GM12878 (cell line): ENCODE measurements at regions not wholly inside any gene's neighbourhood (a gene's known extent, or its start where the extent isn't known, plus 50 kb on each side); places are given as distances from the start of the nearest gene placed in this dataset.

Experiments
- ATAC-seq: fragments of 200-7000 bp; cut with Tn5 transposase; 3 replicates; pipeline ENCODE4 v1.9.1; 2020; ENCODE audit warnings: mild to moderate bottlenecking, moderate library complexity
- BruUV-seq: library from RNA; stranded (reverse); fragments of 400-500 nt; replicated peaks from 2 replicates; lab custom pipeline; 2021; lab: Mats Ljungman, UMichigan
- CTCF ChIA-PET: fragments of 300-600 bp; sonication (Branson Sonifier 250); formaldehyde crosslinking; extraction: SDS; loops from one replicate; lab custom pipeline; 2021; ENCODE audit warnings: inconsistent platforms; lab: Yijun Ruan, JAX
- POLR2A ChIA-PET: fragments of 350-600 bp; formaldehyde crosslinking; extraction: SDS; loops from one replicate; lab custom pipeline; 2021; ENCODE audit warnings: inconsistent platforms; lab: Charles Lee
- RAD21 ChIA-PET: fragments of 300-600 bp; sonication (Branson Sonifier 250); formaldehyde crosslinking; loops from one replicate; lab custom pipeline; 2023; ENCODE audit warnings: antibody characterized with exemption; ENCODE audit not compliant: unreplicated experiment; lab: Charles Lee
- SMC1A ChIA-PET: fragments of 300-600 bp; sonication (Branson Sonifier 250); formaldehyde crosslinking; loops from one replicate; lab custom pipeline; 2023; ENCODE audit not compliant: unreplicated experiment, uncharacterized antibody; lab: Charles Lee
- DNase-seq: peaks from one replicate; pipeline ENCODE4 v3.0.0-alpha.2; 2011; ENCODE audit warnings: low read depth, low spot score
- FAIRE-seq: peaks from 3 replicates; lab custom pipeline; 2011; peaks lifted over from hg19 to GRCh38; lab: Jason Lieb, UNC
- H2AFZ ChIP-seq: 2 replicates; pipeline ENCODE4 v1.6.0; 2011; ENCODE audit warnings: low read depth, low read length, control low read depth; ENCODE audit not compliant: control insufficient read depth
- H3K27ac ChIP-seq: 2 replicates; pipeline ENCODE4 v1.5.1; 2011; ENCODE audit warnings: control low read depth; ENCODE audit not compliant: control insufficient read depth, insufficient read depth
- H3K27me3 ChIP-seq, 2 experiments: replicated peaks in 1 of 2; 2 replicates each; pipeline versions ENCODE4 v1.6.0 to v1.6.1; 2011; ENCODE audit warnings: low read length in 1 of 2; ENCODE audit not compliant: control insufficient read depth in 2 of 2, insufficient read depth in 2 of 2
- H3K36me3 ChIP-seq, 2 experiments: 2 replicates each; pipeline ENCODE4 v1.5.1; 2011; ENCODE audit warnings: low read length in 1 of 2; ENCODE audit not compliant: control insufficient read depth in 2 of 2, insufficient read depth in 2 of 2
- H3K4me1 ChIP-seq: 2 replicates; pipeline ENCODE4 v1.6.1; 2011; ENCODE audit warnings: mild to moderate bottlenecking, low read length, moderate library complexity, mixed read lengths; ENCODE audit not compliant: control insufficient read depth, insufficient read depth
- H3K4me2 ChIP-seq: 2 replicates; pipeline ENCODE4 v1.6.0; 2011; ENCODE audit warnings: control low read depth; ENCODE audit not compliant: control insufficient read depth, insufficient read depth
- H3K4me3 ChIP-seq: fragments of 200-600 bp; sonication (generic); 2 replicates; pipeline ENCODE4 v1.5.1; 2016
- H3K79me2 ChIP-seq: 2 replicates; pipeline ENCODE4 v1.6.0; 2011; ENCODE audit warnings: low read length; ENCODE audit not compliant: control insufficient read depth, insufficient read depth
- H3K9ac ChIP-seq: 2 replicates; pipeline ENCODE4 v1.8.0; 2011; ENCODE audit warnings: low read length, control low read depth, mixed read lengths; ENCODE audit not compliant: control insufficient read depth, insufficient read depth
- H3K9me3 ChIP-seq: replicated peaks from 3 replicates; pipeline ENCODE4 v1.5.1; 2011; ENCODE audit warnings: mild to moderate bottlenecking, low read length; ENCODE audit not compliant: control insufficient read depth, insufficient read depth
- H4K20me1 ChIP-seq: 2 replicates; pipeline ENCODE4 v1.6.0; 2011; ENCODE audit not compliant: control insufficient read depth, insufficient read depth
- BRCA1 ChIP-seq: IDR thresholded peaks from 2 replicates; pipeline ENCODE4 v1.6.1; 2011; ENCODE audit warnings: low read depth, low read length, improper control_type of control experiment
- CBX5 ChIP-seq: sonication (generic); IDR thresholded peaks from 2 replicates; pipeline ENCODE4 v1.6.1; 2016; ENCODE audit warnings: low read depth, moderate library complexity, mild to moderate bottlenecking, inconsistent platforms
- CEBPB ChIP-seq, 2 experiments: fragments of 150-350 bp in 1 of 2; IDR thresholded peaks; 2 replicates each; pipeline ENCODE4 v1.6.1; 2012 to 2014; ENCODE audit warnings: low read depth in 2 of 2, low read length in 2 of 2, borderline replicate concordance in 1 of 2, inconsistent platforms in 1 of 2
- CEBPZ ChIP-seq: fragments of 150-350 bp; IDR thresholded peaks from 2 replicates; pipeline ENCODE4 v1.6.1; 2016; ENCODE audit warnings: low read depth, low read length
- CREB1 ChIP-seq: IDR thresholded peaks from 2 replicates; pipeline ENCODE4 v1.6.1; 2012; ENCODE audit warnings: low read depth, mild to moderate bottlenecking, inconsistent platforms
- ETV6 ChIP-seq, 2 experiments: fragments of 450-650 bp in 1 of 2; IDR thresholded peaks in 1 of 2; conservative IDR thresholded peaks in 1 of 2; 2 replicates each; pipeline ENCODE4 v1.6.1; 2014; ENCODE audit warnings: antibody characterized with exemption in 1 of 2, borderline replicate concordance in 1 of 2, low read depth in 1 of 2, mild to moderate bottlenecking in 1 of 2, moderate library complexity in 1 of 2
- IKZF1 ChIP-seq: fragments of 450-650 bp; conservative IDR thresholded peaks from 2 replicates; pipeline ENCODE4 v1.6.1; 2017; ENCODE audit warnings: antibody characterized with exemption, mild to moderate bottlenecking
- PAX8 ChIP-seq: fragments of 450-650 bp; IDR thresholded peaks from 2 replicates; pipeline ENCODE4 v1.6.1; 2017; ENCODE audit warnings: mild to moderate bottlenecking, moderate library complexity
- RB1 ChIP-seq: fragments of 450-650 bp; formaldehyde crosslinking; IDR thresholded peaks from 2 replicates; pipeline ENCODE4 v1.6.1; 2017; ENCODE audit warnings: mild to moderate bottlenecking, borderline replicate concordance
- RBBP5 ChIP-seq: fragments of 200-600 bp; sonication (generic); conservative IDR thresholded peaks from 2 replicates; pipeline ENCODE4 v1.6.1; 2016
- ZBTB11 ChIP-seq: fragments of 450-650 bp; formaldehyde crosslinking; IDR thresholded peaks from 2 replicates; pipeline ENCODE4 v1.5.0; 2022; ENCODE audit warnings: mild to moderate bottlenecking, missing genetic modification characterization
- WGBS: methylation state at CpG from one replicate; pipeline ENCODE4 v1.1.6; 2016; ENCODE audit warnings: low lambda C conversion rate; ENCODE audit not compliant: insufficient replicate concordance, insufficient coverage; ENCODE audit errors: missing lambda C conversion rate; 5-methylcytosine and 5-hydroxymethylcytosine counted together
- in situ Hi-C: fragments of 300-500 bp; cut with MboI; formaldehyde crosslinking; loops from 9 replicates; pipeline ENCODE4 v1.14.3; 2018; ENCODE audit warnings: mixed read lengths
- intact Hi-C: fragments of 100-400 bp; cut with micrococcal nuclease; formaldehyde crosslinking; loops from one replicate; pipeline ENCODE4 v1.14.2; 2022; ENCODE audit not compliant: unreplicated experiment
- TF ChIP-seq, protein P1 (sequence below): IDR thresholded peaks from 2 replicates; pipeline ENCODE4 v1.6.1; 2012; ENCODE audit warnings: low read depth, low read length, improper control_type of control experiment
- TF ChIP-seq, protein P2 (sequence below): fragments of 450-650 bp; IDR thresholded peaks from 2 replicates; pipeline ENCODE4 v1.6.1; 2017; ENCODE audit warnings: mild to moderate bottlenecking, low read depth, inconsistent platforms; ENCODE audit not compliant: poor library complexity, severe bottlenecking

- in situ Hi-C loops: no loop called here
- RAD21 ChIA-PET: no interaction called here
- FAIRE-seq: no peak
Observed at GRCh38 chr21:7933923-7934322, 2587.5 kb upstream of the TPTE start.

More at GRCh38 chr21:7933923-7934322, 2587.5 kb upstream of the TPTE start:
- Histone ChIP-seq H3K27ac (no peak overlapping the region), H3K27me3 (no peaks in the 10 kb centered on the region), H4K20me1 (no peaks in the 10 kb centered on the region), H3K9me3 (peaks cover 1% of the 10 kb centered on the region; the same call in 1 of the 3 replicates), H3K4me2 (no peak overlapping the region), H3K4me1 (no peaks in the 10 kb centered on the region), H3K79me2 (no peaks in the 10 kb centered on the region), H3K4me3 (no peak overlapping the region), H3K9ac (no peak overlapping the region), H3K36me3 (no peaks in the 10 kb centered on the region), H2AFZ (no peak overlapping the region)
- WGBS: 52% methylated on average over 15 of the region's 15 CpGs
- ChIA-PET POLR2A (no interaction called here), CTCF (no interaction called here), SMC1A (no interaction called here)
- intact Hi-C loops: no loop called here
- no peak for TF ChIP-seq IKZF1
- TF ChIP-seq CREB1: no peak
- no peak for TF ChIP-seq RBBP5
- TF ChIP-seq CBX5: no peak
- TF ChIP-seq, protein P1, sequence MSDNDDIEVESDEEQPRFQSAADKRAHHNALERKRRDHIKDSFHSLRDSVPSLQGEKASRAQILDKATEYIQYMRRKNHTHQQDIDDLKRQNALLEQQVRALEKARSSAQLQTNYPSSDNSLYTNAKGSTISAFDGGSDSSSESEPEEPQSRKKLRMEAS: no peak
- TF ChIP-seq ZBTB11 (CRISPR knock-in tag): no peak
- TF ChIP-seq, protein P2, sequence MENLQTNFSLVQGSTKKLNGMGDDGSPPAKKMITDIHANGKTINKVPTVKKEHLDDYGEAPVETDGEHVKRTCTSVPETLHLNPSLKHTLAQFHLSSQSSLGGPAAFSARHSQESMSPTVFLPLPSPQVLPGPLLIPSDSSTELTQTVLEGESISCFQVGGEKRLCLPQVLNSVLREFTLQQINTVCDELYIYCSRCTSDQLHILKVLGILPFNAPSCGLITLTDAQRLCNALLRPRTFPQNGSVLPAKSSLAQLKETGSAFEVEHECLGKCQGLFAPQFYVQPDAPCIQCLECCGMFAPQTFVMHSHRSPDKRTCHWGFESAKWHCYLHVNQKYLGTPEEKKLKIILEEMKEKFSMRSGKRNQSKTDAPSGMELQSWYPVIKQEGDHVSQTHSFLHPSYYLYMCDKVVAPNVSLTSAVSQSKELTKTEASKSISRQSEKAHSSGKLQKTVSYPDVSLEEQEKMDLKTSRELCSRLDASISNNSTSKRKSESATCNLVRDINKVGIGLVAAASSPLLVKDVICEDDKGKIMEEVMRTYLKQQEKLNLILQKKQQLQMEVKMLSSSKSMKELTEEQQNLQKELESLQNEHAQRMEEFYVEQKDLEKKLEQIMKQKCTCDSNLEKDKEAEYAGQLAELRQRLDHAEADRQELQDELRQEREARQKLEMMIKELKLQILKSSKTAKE: no peak
- TF ChIP-seq CEBPB (IDR thresholded peaks at IDR 0.05; ENCODE audit: borderline replicate concordance in 1 of 2, low read depth in 2 of 2, low read length in 2 of 2): no peak
- TF ChIP-seq PAX8: no peak
- no peak for TF ChIP-seq CEBPZ
- no peak for TF ChIP-seq BRCA1
- TF ChIP-seq ETV6 (conservative IDR thresholded peaks at IDR 0.05 in 1 of 2, IDR thresholded peaks at IDR 0.05 in 1 of 2; ENCODE audit: borderline replicate concordance in 1 of 2, low read depth in 1 of 2): no peak
- no peak for TF ChIP-seq RB1
- no peak for ATAC-seq
- DNase-seq: no peak
- no TSS peak for BruUV-seq
